HepG2 (cell line): ENCODE measurements at regions not wholly inside any gene's neighbourhood (a gene's known extent, or its start where the extent isn't known, plus 50 kb on each side); places are given as distances from the start of the nearest gene placed in this dataset.

Experiments used
- ATAC-seq: fragments of 200-7000 bp; cut with Tn5 transposase; 3 replicates; pipeline ENCODE4 v1.9.1; 2020; ENCODE audit warnings: mild to moderate bottlenecking, moderate library complexity
- BruUV-seq: library from RNA; stranded (reverse); fragments of 400-500 nt; replicated peaks from 2 replicates; lab custom pipeline; 2021; lab: Mats Ljungman, UMichigan
- CTCF ChIA-PET: fragments of 300-600 bp; formaldehyde crosslinking; extraction: SDS; loops from one replicate; lab custom pipeline; 2021; ENCODE audit warnings: low total read pairs, inconsistent platforms, low intra/inter-chr PET ratio; lab: Yijun Ruan, JAX
- POLR2A ChIA-PET: fragments of 350-600 bp; sonication (Branson Sonifier 250); formaldehyde crosslinking; loops from one replicate; lab custom pipeline; 2020; ENCODE audit warnings: antibody characterized with exemption, inconsistent platforms; lab: Yijun Ruan, JAX
- DNase-seq: peaks from one replicate; pipeline ENCODE4 v3.0.0-alpha.2; 2015; ENCODE audit warnings: low spot score
- FAIRE-seq: peaks from 3 replicates; lab custom pipeline; 2011; peaks lifted over from hg19 to GRCh38; lab: Jason Lieb, UNC
- H2AFZ ChIP-seq: one replicate; pipeline ENCODE4 v1.6.1; 2011; ENCODE audit warnings: low read length, inconsistent platforms
- H3K27ac ChIP-seq: fragments of 300-600 bp; 3 replicates; pipeline ENCODE4 v1.8.0; 2011; ENCODE audit warnings: mixed run types, mild to moderate bottlenecking, mixed read lengths, low read length, inconsistent platforms; ENCODE audit not compliant: insufficient read depth; ENCODE audit errors: extremely low read length
- H3K27me3 ChIP-seq, 2 experiments: fragments of 200-600 bp in 1 of 2; 2 replicates in 1 of 2; 3 replicates in 1 of 2; pipeline versions ENCODE4 v1.6.0 to v1.8.0; 2011; ENCODE audit warnings: low read length in 2 of 2, mild to moderate bottlenecking in 2 of 2, moderate library complexity in 2 of 2, inconsistent platforms in 1 of 2; ENCODE audit not compliant: insufficient read depth in 2 of 2, control insufficient read depth in 1 of 2
- H3K36me3 ChIP-seq, 2 experiments: fragments of 200-600 bp in 1 of 2; replicated peaks in 1 of 2; 2 replicates in 1 of 2; 3 replicates in 1 of 2; pipeline versions ENCODE4 v1.5.1 to v1.8.0; 2011; ENCODE audit warnings: low read length in 2 of 2, inconsistent platforms in 1 of 2; ENCODE audit not compliant: insufficient read depth in 2 of 2, control insufficient read depth in 1 of 2
- H3K4me1 ChIP-seq: 2 replicates; pipeline ENCODE4 v1.5.1; 2012; ENCODE audit warnings: low read length, inconsistent platforms; ENCODE audit not compliant: insufficient read depth
- H3K4me2 ChIP-seq: 2 replicates; pipeline ENCODE4 v1.6.0; 2011; ENCODE audit warnings: low read depth, low read length, inconsistent platforms
- H3K4me3 ChIP-seq, 3 experiments: fragments of 200-600 bp in 1 of 3; sonication (generic), shearing (Covaris generic) in 1 of 3; replicated peaks in 1 of 3; 2 replicates each; pipeline ENCODE4 v1.5.1; 2011 to 2016; ENCODE audit warnings: low read length in 3 of 3, inconsistent platforms in 2 of 3, low read depth in 2 of 3, mild to moderate bottlenecking in 2 of 3, control low read depth in 1 of 3, mixed read lengths in 1 of 3; ENCODE audit not compliant: insufficient read depth in 1 of 3
- H3K79me2 ChIP-seq: one replicate; pipeline ENCODE4 v1.6.1; 2011; ENCODE audit warnings: low read length, inconsistent platforms; ENCODE audit not compliant: insufficient read depth
- H3K9ac ChIP-seq: 2 replicates; pipeline ENCODE4 v1.6.0; 2011; ENCODE audit warnings: mild to moderate bottlenecking, low read depth, low read length, inconsistent platforms; ENCODE audit not compliant: insufficient read depth
- H3K9me3 ChIP-seq: 2 replicates; pipeline ENCODE4 v1.5.1; 2012; ENCODE audit warnings: mild to moderate bottlenecking, low read length
- H4K20me1 ChIP-seq: 2 replicates; pipeline ENCODE4 v1.6.0; 2011; ENCODE audit warnings: inconsistent platforms, mild to moderate bottlenecking, low read length, moderate library complexity; ENCODE audit not compliant: insufficient read depth
- CBX2 ChIP-seq, 2 experiments: fragments of 200-600 bp in 1 of 2; sonication (generic); formaldehyde crosslinking in 1 of 2; IDR thresholded peaks; 2 replicates each; pipeline versions ENCODE4 v1.7.0 to v1.8.1; 2018 to 2022; ENCODE audit warnings: low read depth in 2 of 2, low read length in 1 of 2, mild to moderate bottlenecking in 1 of 2, missing genetic modification reagents in 1 of 2
- CEBPG ChIP-seq: IDR thresholded peaks from 2 replicates; pipeline ENCODE4 v1.6.1; 2016
- CERS6 ChIP-seq: sonication (generic); formaldehyde crosslinking; IDR thresholded peaks from 2 replicates; pipeline ENCODE4 v1.5.0; 2020; ENCODE audit warnings: missing genetic modification reagents
- MTF1 ChIP-seq: sonication (generic); formaldehyde crosslinking; IDR thresholded peaks from 2 replicates; pipeline ENCODE4 v1.5.0; 2020; ENCODE audit warnings: missing genetic modification reagents
- MYC ChIP-seq: sonication (generic); formaldehyde crosslinking; IDR thresholded peaks from 2 replicates; pipeline ENCODE4 v1.9.0; 2021; ENCODE audit warnings: missing genetic modification reagents, borderline replicate concordance
- PLSCR1 ChIP-seq: sonication (generic); formaldehyde crosslinking; IDR thresholded peaks from 2 replicates; pipeline ENCODE4 v1.5.0; 2020; ENCODE audit warnings: missing genetic modification reagents, mild to moderate bottlenecking, borderline replicate concordance
- TEAD3 ChIP-seq: optimal IDR thresholded peaks from 2 replicates; pipeline ENCODE3; 2016; ENCODE audit warnings: borderline replicate concordance
- YEATS2 ChIP-seq: sonication (generic); formaldehyde crosslinking; IDR thresholded peaks from 2 replicates; pipeline ENCODE4 v1.4.0; 2020; ENCODE audit warnings: missing genetic modification reagents, borderline replicate concordance
- ZFP1 ChIP-seq: IDR thresholded peaks from 2 replicates; pipeline ENCODE4 v1.6.1; 2016
- ZGPAT ChIP-seq: IDR thresholded peaks from 2 replicates; pipeline ENCODE4 v1.6.1; 2016; ENCODE audit warnings: mild to moderate bottlenecking
- ZNF891 ChIP-seq: sonication (generic); formaldehyde crosslinking; IDR thresholded peaks from 2 replicates; pipeline ENCODE4 v1.5.0; 2020; ENCODE audit warnings: mild to moderate bottlenecking, missing genetic modification reagents
- WGBS: methylation state at CpG from one replicate; pipeline ENCODE4 v1.1.6; 2017; ENCODE audit warnings: low lambda C conversion rate; 5-methylcytosine and 5-hydroxymethylcytosine counted together
- in situ Hi-C: cut with HindIII; loops from 2 replicates; pipeline ENCODE4 v1.10.0; 2017; ENCODE audit warnings: low pct_unique_long_range_greater_than_20kb; ENCODE audit not compliant: extremely low pct_ligation_motif_present
- intact Hi-C: fragments of 100-400 bp; cut with micrococcal nuclease; formaldehyde crosslinking; loops from one replicate; pipeline ENCODE4 v1.10.0; 2022; ENCODE audit not compliant: unreplicated experiment

GRCh38 chr17:71799657-71800056 lies 321.2 kb upstream of the SOX9 start:
- no peak overlapping the region for H3K4me2 ChIP-seq
- no peak overlapping the region for H3K27ac ChIP-seq
- no peak overlapping the region for H2AFZ ChIP-seq
- ATAC-seq = no peak
- no peaks in the 10 kb centered on the region for H3K9me3 ChIP-seq
- no peaks in the 10 kb centered on the region; a peak in 1 of 5 replicates for H3K27me3 ChIP-seq
- no peaks in the 10 kb centered on the region for H3K36me3 ChIP-seq
- no peak overlapping the region for H3K4me3 ChIP-seq
- no peak overlapping the region for H3K9ac ChIP-seq
- H3K4me1 ChIP-seq = no peaks in the 10 kb centered on the region
- BruUV-seq = no TSS peak
- CTCF ChIA-PET = no interaction called here
- FAIRE-seq = no peak
- POLR2A ChIA-PET = no interaction called here
- H3K79me2 ChIP-seq = no peaks in the 10 kb centered on the region
- intact Hi-C loops = no loop called here
- DNase-seq = no peak
- in situ Hi-C loops = no loop called here
- WGBS = 39% methylated on average over 3 of the region's 3 CpGs
- no peaks in the 10 kb centered on the region for H4K20me1 ChIP-seq
- no peak for TF ChIP-seq TEAD3 (CRISPR knock-in tag)
- TF ChIP-seq ZGPAT (CRISPR knock-in tag) = no peak
- TF ChIP-seq ZFP1 (CRISPR knock-in tag) = no peak
- no peak for TF ChIP-seq CEBPG (CRISPR knock-in tag)
- no peak for TF ChIP-seq YEATS2 (CRISPR knock-in tag)
- no peak for TF ChIP-seq MYC (CRISPR knock-in tag)
- no peak for TF ChIP-seq MTF1 (CRISPR knock-in tag)
- TF ChIP-seq ZNF891 = no peak
- TF ChIP-seq PLSCR1 (CRISPR knock-in tag) = no peak
- TF ChIP-seq CBX2 (IDR thresholded peaks at IDR 0.05; ENCODE audit: low read depth, low read length) = no peak
- TF ChIP-seq CBX2 (CRISPR knock-in tag; IDR thresholded peaks at IDR 0.05; ENCODE audit: low read depth) = no peak
- TF ChIP-seq CERS6 = no peak
